ENCODE measurements at regions not wholly inside any gene's neighbourhood (a gene's known extent, or its start where the extent isn't known, plus 50 kb on each side); places are given as distances from the start of the nearest gene placed in this dataset.
"Not testable (repeated sequence)": the region's sequence is repeated elsewhere in the genome, so short reads cannot be mapped to it uniquely, and the experiment has no call there.

DNA sequence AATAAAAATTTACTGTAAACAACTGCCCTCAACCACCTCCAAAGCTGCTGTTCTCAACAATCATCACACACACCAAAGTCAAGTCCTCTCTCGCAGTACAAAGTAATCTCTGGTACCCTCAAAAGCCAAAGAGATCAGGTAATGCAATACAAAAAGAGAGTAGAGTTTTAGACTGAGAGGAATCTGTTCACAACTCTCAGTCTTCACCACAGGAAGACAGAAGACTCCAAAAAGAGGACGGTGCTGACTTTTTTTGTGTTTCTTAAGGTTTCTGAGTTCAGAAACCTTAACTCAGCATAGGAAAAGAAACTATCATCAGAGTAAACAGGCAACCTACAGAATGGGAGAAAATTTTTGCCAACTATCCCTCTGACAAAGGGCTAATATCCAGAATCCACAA lies 1072.3 kb upstream of the DIAPH2 start:
- no peak for DNase-seq

DNA sequence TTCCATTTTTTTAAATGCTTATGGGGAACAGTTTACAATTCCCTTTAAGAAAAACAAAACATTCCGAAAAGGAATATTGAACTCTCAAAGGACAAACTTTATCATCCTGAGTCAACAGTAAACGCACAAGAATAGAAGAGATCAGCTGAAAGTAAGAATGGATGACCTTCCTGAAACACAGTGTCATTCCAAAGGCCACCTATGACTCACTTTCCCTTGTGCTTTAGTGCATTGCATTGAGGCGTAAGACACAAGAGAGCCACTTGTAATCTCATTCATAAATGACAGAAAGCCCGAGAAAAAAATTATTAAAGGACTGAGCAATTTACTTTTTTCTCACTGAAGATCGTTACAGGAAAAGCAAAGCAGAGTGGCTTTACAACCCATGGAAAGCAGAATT lies 1062.4 kb upstream of the DIAPH2 start:
- DNase-seq, result no peak

- DNase-seq, result no peak
Observed at GRCh38 chrX:95626748-95627147, 1057.9 kb upstream of the DIAPH2 start.

DNA sequence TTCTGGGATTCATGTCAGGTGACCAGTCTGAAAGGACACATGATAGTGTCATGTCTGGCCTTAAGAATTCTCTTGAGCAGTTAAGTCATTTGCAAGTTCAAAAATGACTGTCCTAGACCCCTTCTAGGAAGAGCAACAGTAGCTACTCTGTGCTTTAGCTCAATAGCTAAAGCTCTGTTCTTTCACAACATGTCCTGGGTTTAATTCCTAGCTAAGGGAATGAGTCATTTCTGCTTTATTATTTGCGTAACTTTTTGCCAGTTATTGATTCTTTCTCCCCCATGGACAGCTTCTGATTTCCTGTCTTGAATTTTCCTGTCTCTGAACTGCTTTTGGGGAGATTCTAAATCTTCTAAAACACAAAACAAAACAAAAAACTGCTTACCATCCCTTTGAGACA lies 1055.8 kb upstream of the DIAPH2 start:
- no peak for DNase-seq

DNA sequence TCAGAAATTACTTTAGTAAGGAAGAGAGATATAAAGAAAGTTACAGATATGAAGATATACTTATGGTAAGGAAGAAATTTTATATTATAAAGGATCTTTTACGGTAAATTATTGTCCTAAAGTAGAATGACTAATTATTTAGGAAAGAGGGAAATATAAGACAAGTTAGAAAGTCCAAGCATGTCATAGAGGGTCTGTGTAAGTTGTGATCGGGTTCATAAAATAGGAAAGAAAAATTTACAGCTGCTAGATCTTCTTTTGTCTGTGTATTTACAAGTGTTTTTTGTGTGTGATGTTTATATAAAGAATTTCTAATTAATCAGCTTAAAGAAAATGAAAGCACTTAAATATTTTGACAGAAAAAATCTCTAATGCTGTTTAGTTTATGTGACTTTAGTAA lies 1054.9 kb upstream of the DIAPH2 start:
- DNase-seq, result peak; percentile 2

- no peak for DNase-seq
Observed at GRCh38 chrX:95640226-95640625, 1044.4 kb upstream of the DIAPH2 start.

GRCh38 chrX:95645738-95646137 lies 1038.9 kb upstream of the DIAPH2 start:
- no peak for DNase-seq

- DNase-seq, result no peak
Observed at GRCh38 chrX:95662200-95662599, 1022.4 kb upstream of the DIAPH2 start.

- no peak for DNase-seq
Observed at GRCh38 chrX:95666056-95666455, 1018.6 kb upstream of the DIAPH2 start.

- no peak for DNase-seq
Observed at GRCh38 chrX:95675011-95675410, 1009.6 kb upstream of the DIAPH2 start.

- DNase-seq, result no peak
Observed at GRCh38 chrX:95675794-95676193, 1008.8 kb upstream of the DIAPH2 start.

DNA sequence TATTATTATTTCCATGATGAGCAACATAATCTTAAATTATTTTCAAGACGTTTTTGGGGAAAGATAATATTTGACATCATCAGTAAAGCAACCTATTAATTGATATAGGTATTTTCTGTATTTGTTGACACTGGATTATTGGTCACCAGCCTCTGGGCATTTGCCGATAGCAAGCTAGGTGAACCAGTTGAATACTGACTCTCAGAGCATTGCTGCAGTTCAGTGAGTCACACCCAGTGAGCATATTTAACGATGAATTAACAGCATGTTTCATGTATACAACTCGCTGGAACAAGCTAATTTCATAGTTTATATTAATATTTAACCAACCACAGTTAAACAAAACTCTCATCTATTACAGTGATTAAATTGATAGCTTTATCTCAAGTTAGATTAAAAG lies 1006.0 kb upstream of the DIAPH2 start:
- DNase-seq, result no peak

DNA sequence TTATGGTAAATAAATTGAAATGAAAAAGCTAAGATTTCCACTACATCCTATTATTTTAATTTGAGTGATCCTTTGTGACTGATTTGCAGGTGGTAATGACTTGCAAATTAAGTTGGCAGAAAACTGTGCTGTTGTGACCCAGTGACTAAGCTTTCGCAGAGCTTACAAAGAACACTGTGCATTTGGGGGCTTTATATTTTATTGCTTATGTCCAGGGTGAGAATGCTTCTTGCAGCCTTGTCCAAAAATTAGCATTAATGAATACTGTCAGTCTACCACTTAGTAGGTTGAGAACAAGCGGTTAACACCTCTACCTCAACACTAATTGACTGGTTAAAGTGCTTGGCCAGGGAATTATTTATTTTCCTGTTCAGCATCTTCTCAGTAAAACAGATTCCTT lies 991.3 kb upstream of the DIAPH2 start:
- DNase-seq, result no peak

- DNase-seq, result no peak
Observed at GRCh38 chrX:95703696-95704095, 980.9 kb upstream of the DIAPH2 start.

- no peak for DNase-seq
Observed at GRCh38 chrX:95716841-95717240, 967.8 kb upstream of the DIAPH2 start.

GRCh38 chrX:95718746-95719145 lies 965.9 kb upstream of the DIAPH2 start:
- no peak for DNase-seq

DNA sequence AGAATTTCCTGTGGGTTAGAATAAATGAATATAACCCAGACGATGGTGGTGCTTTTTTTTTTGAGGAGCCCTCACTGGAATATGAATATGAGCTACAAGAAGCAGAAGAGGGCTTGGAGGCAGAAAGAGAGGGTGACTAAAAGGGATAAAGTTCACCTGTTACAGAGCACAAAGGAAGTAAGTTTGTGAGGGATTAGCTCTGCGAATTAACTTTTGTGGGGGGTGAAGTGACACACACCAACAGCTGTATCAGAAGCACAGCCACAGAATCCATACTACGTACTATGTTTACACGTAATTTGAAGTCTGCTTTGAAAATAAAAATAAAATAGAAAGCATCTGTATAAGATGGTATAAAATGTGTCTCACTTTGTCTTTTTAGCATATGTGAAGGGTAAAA lies 963.6 kb upstream of the DIAPH2 start:
- no peak for DNase-seq

- no peak for DNase-seq
Observed at GRCh38 chrX:95728446-95728845, 956.2 kb upstream of the DIAPH2 start.

- DNase-seq, result no peak
Observed at GRCh38 chrX:95729401-95729800, 955.2 kb upstream of the DIAPH2 start.

- DNase-seq, result no peak
Observed at GRCh38 chrX:95733426-95733825, 951.2 kb upstream of the DIAPH2 start.

GRCh38 chrX:95754411-95754810 lies 930.2 kb upstream of the DIAPH2 start:
- no peak for DNase-seq

GRCh38 chrX:95760356-95760755 lies 924.3 kb upstream of the DIAPH2 start:
- peak; percentile 31 for DNase-seq

- DNase-seq, result peak; percentile 6
Observed at GRCh38 chrX:95762716-95763115, 921.9 kb upstream of the DIAPH2 start.

DNA sequence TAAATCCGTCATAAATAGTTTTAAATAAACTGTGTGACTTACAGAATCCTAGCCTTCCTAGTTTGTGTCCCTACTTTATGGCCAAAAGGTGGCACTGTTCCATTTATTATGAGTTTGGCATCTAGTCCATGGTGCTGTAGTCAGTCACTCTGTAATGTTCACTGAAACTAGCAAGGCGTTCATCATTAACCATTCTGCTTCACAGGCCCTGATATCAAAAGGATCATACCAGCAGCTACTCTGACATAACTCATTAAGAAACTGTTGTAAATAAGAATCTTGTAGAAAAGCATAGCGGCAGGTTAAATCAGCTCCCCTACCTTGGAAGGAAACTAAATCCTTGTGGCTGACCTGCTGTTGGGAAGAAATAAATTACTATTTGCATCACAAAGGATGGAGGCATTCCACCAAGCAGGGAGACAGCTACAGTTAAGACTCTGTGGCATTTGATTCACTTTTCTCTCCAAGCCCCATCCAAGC lies 919.6 kb upstream of the DIAPH2 start:
- DNase-seq, result peak; percentile 51

GRCh38 chrX:95771198-95771597 lies 913.4 kb upstream of the DIAPH2 start:
- DNase-seq, result not testable (repeated sequence)

DNA sequence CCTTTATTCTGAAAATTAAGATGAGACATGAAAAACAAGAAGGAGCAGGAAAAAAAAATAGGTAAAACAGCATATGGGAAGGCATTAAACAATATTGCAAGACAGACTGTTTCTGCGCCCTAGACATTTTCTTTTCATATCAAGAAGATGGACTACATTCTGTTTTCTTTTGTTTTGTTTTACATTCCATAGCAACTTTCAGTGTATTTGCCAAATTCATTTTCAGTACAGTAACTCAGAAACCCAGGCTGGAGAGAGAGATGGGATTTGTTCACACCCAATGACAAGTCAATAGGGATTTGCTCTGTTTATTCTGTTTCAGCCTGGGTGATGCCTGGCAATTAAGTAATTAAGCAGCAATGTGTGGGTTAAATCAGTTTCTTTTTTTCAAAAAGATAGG lies 892.8 kb upstream of the DIAPH2 start:
- no peak for DNase-seq
